Jurkat, Clone E6-1 (cell line): ENCODE measurements at regions not wholly inside any gene's neighbourhood (a gene's known extent, or its start where the extent isn't known, plus 50 kb on each side); places are given as distances from the start of the nearest gene placed in this dataset.

Experiments
- DNase-seq: peaks from one replicate; pipeline ENCODE4 v3.0.0-alpha.2; 2011; ENCODE audit warnings: low read depth, low spot score
- H3K4me3 ChIP-seq: 2 replicates; pipeline ENCODE4 v1.5.1; 2011; ENCODE audit warnings: mild to moderate bottlenecking, low read length, control low read depth, moderate library complexity

- no peak for DNase-seq
- H3K4me3 ChIP-seq: no peak overlapping the region
These were observed 636.1 kb downstream of the KCNH5 start for GRCh38 chr14:62409169-62409568.

GRCh38 chr14:62409626-62410300, 635.5 kb downstream of the KCNH5 start:
- no peak for DNase-seq
- no peak overlapping the region for H3K4me3 ChIP-seq

GRCh38 chr14:62420847-62421246, 624.4 kb downstream of the KCNH5 start:
- DNase-seq: no peak
- H3K4me3 ChIP-seq: no peak overlapping the region

GRCh38 chr14:62428429-62429203, 616.6 kb downstream of the KCNH5 start:
- no peak overlapping the region for H3K4me3 ChIP-seq
- no peak for DNase-seq

- H3K4me3 ChIP-seq: no peak overlapping the region
- no peak for DNase-seq
These were observed 615.6 kb downstream of the KCNH5 start for GRCh38 chr14:62429683-62430082.

- no peak for DNase-seq
- H3K4me3 ChIP-seq: no peak overlapping the region
These were observed 613.8 kb downstream of the KCNH5 start for GRCh38 chr14:62431496-62431895.

- DNase-seq: no peak
- no peak overlapping the region for H3K4me3 ChIP-seq
These were observed 612.3 kb downstream of the KCNH5 start for GRCh38 chr14:62432955-62433354.

- DNase-seq: no peak
- no peak overlapping the region for H3K4me3 ChIP-seq
These were observed 609.0 kb downstream of the KCNH5 start for GRCh38 chr14:62436261-62436660.

- no peak for DNase-seq
- H3K4me3 ChIP-seq: no peak overlapping the region
These were observed 606.0 kb downstream of the KCNH5 start for GRCh38 chr14:62439210-62439609.

GRCh38 chr14:62443796-62444195, 601.5 kb downstream of the KCNH5 start:
- H3K4me3 ChIP-seq: no peak overlapping the region
- no peak for DNase-seq

GRCh38 chr14:62445570-62445969, 599.7 kb downstream of the KCNH5 start:
- no peak for DNase-seq
- no peak overlapping the region for H3K4me3 ChIP-seq

GRCh38 chr14:62451221-62451620, 594.0 kb downstream of the KCNH5 start:
- DNase-seq: no peak
- no peak overlapping the region for H3K4me3 ChIP-seq

- no peak overlapping the region for H3K4me3 ChIP-seq
- no peak for DNase-seq
These were observed 592.0 kb downstream of the KCNH5 start for GRCh38 chr14:62453226-62453625.

- no peak for DNase-seq
These were observed 589.8 kb downstream of the KCNH5 start for GRCh38 chr14:62455446-62455845.

GRCh38 chr14:62462988-62463387, 582.3 kb downstream of the KCNH5 start:
- no peak overlapping the region for H3K4me3 ChIP-seq
- DNase-seq: no peak

More at GRCh38 chr14:62455446-62455845, 589.8 kb downstream of the KCNH5 start:
- H3K4me3 ChIP-seq: no peak overlapping the region

- no peak for DNase-seq
- H3K4me3 ChIP-seq: no peak overlapping the region
These were observed 576.3 kb downstream of the KCNH5 start for GRCh38 chr14:62468946-62469345.

- DNase-seq: no peak
These were observed 574.3 kb downstream of the KCNH5 start for GRCh38 chr14:62470935-62471334.

GRCh38 chr14:62491146-62491545, 554.1 kb downstream of the KCNH5 start:
- H3K4me3 ChIP-seq: no peak overlapping the region
- DNase-seq: no peak

More at GRCh38 chr14:62470935-62471334, 574.3 kb downstream of the KCNH5 start:
- H3K4me3 ChIP-seq: no peak overlapping the region

- H3K4me3 ChIP-seq: no peak overlapping the region
- no peak for DNase-seq
These were observed 547.5 kb downstream of the KCNH5 start for GRCh38 chr14:62497708-62498107.

GRCh38 chr14:62501021-62501750, 544.1 kb downstream of the KCNH5 start:
- no peak overlapping the region for H3K4me3 ChIP-seq
- DNase-seq: no peak
